ENCODE measurements at regions not wholly inside any gene's neighbourhood (a gene's known extent, or its start where the extent isn't known, plus 50 kb on each side); places are given as distances from the start of the nearest gene placed in this dataset.

GRCh38 chr4:136554033-136554432 is 978.3 kb downstream of the PCDH18 start:
- Histone ChIP-seq H3K9me3 (ENCODE audit: control insufficient read depth, low read length) (no peaks in the 10 kb centered on the region), H2AFZ (no peak overlapping the region), H3K4me1 (no peaks in the 10 kb centered on the region), H3K27me3 (ENCODE audit: control insufficient read depth, insufficient read depth, low read length) (no peaks in the 10 kb centered on the region), H3K36me3 (ENCODE audit: control insufficient read depth, insufficient read depth, low read length) (no peaks in the 10 kb centered on the region), H3K4me3 (ENCODE audit: low read depth, low read length) (no peak overlapping the region), H3K27ac (no peak overlapping the region), H3K79me2 (no peaks in the 10 kb centered on the region), H3K4me2 (ENCODE audit: low read length) (no peak overlapping the region), H3K9ac (no peak overlapping the region)
- TF ChIP-seq CTCF (IDR thresholded peaks at IDR 0.05), result no peak

- H3K4me1 ChIP-seq, result no peaks in the 10 kb centered on the region
- no peak overlapping the region for H2AFZ ChIP-seq
- no peaks in the 10 kb centered on the region for H3K79me2 ChIP-seq
- no peak overlapping the region for H3K27ac ChIP-seq
- no peaks in the 10 kb centered on the region for H3K36me3 ChIP-seq (ENCODE audit: control insufficient read depth, insufficient read depth, low read length)
- TF ChIP-seq CTCF (IDR thresholded peaks at IDR 0.05), result no peak
- H3K9me3 ChIP-seq (ENCODE audit: control insufficient read depth, low read length), result no peaks in the 10 kb centered on the region
- H3K4me3 ChIP-seq (ENCODE audit: low read depth, low read length), result no peak overlapping the region
- no peak overlapping the region for H3K9ac ChIP-seq
- H3K27me3 ChIP-seq (ENCODE audit: control insufficient read depth, insufficient read depth, low read length), result no peaks in the 10 kb centered on the region
- no peak overlapping the region for H3K4me2 ChIP-seq (ENCODE audit: low read length)
Observed at GRCh38 chr4:136551753-136552152, 980.5 kb downstream of the PCDH18 start.

- no peak overlapping the region for H3K27ac ChIP-seq
- no peak overlapping the region for H3K4me3 ChIP-seq (ENCODE audit: low read depth, low read length)
- H3K79me2 ChIP-seq, result no peaks in the 10 kb centered on the region
- no peaks in the 10 kb centered on the region for H3K4me1 ChIP-seq
- H3K9ac ChIP-seq, result no peak overlapping the region
- no peak for TF ChIP-seq CTCF (IDR thresholded peaks at IDR 0.05)
- H3K27me3 ChIP-seq (ENCODE audit: control insufficient read depth, insufficient read depth, low read length), result no peaks in the 10 kb centered on the region
- no peaks in the 10 kb centered on the region for H3K9me3 ChIP-seq (ENCODE audit: control insufficient read depth, low read length)
- no peak overlapping the region for H2AFZ ChIP-seq
- H3K4me2 ChIP-seq (ENCODE audit: low read length), result no peak overlapping the region
- H3K36me3 ChIP-seq (ENCODE audit: control insufficient read depth, insufficient read depth, low read length), result no peaks in the 10 kb centered on the region
Observed at GRCh38 chr4:136540747-136541146, 991.5 kb downstream of the PCDH18 start.

GRCh38 chr4:136528131-136528530 is 1004.2 kb downstream of the PCDH18 start:
- Histone ChIP-seq H3K4me3 (ENCODE audit: low read depth, low read length) (no peak overlapping the region), H3K27ac (no peak overlapping the region), H3K79me2 (no peaks in the 10 kb centered on the region), H2AFZ (no peak overlapping the region), H3K4me1 (no peaks in the 10 kb centered on the region), H3K27me3 (ENCODE audit: control insufficient read depth, insufficient read depth, low read length) (no peaks in the 10 kb centered on the region), H3K9me3 (ENCODE audit: control insufficient read depth, low read length) (no peaks in the 10 kb centered on the region), H3K36me3 (ENCODE audit: control insufficient read depth, insufficient read depth, low read length) (no peaks in the 10 kb centered on the region), H3K4me2 (ENCODE audit: low read length) (no peak overlapping the region), H3K9ac (no peak overlapping the region)
- no peak for TF ChIP-seq CTCF (IDR thresholded peaks at IDR 0.05)

- Histone ChIP-seq H3K9ac (no peak overlapping the region), H3K27me3 (ENCODE audit: control insufficient read depth, insufficient read depth, low read length) (no peaks in the 10 kb centered on the region), H3K4me3 (ENCODE audit: low read depth, low read length) (no peak overlapping the region), H3K4me2 (ENCODE audit: low read length) (no peak overlapping the region), H3K27ac (no peak overlapping the region), H3K79me2 (no peaks in the 10 kb centered on the region), H3K4me1 (no peaks in the 10 kb centered on the region), H3K9me3 (ENCODE audit: control insufficient read depth, low read length) (no peaks in the 10 kb centered on the region), H2AFZ (no peak overlapping the region), H3K36me3 (ENCODE audit: control insufficient read depth, insufficient read depth, low read length) (no peaks in the 10 kb centered on the region)
- TF ChIP-seq CTCF (IDR thresholded peaks at IDR 0.05), result no peak
Observed at GRCh38 chr4:136526517-136526916, 1005.8 kb downstream of the PCDH18 start.

Measured in parathyroid adenoma (tissue), 2 donors.